ENCODE measurements at regions not wholly inside any gene's neighbourhood (a gene's known extent, or its start where the extent isn't known, plus 50 kb on each side); places are given as distances from the start of the nearest gene placed in this dataset.

DNA sequence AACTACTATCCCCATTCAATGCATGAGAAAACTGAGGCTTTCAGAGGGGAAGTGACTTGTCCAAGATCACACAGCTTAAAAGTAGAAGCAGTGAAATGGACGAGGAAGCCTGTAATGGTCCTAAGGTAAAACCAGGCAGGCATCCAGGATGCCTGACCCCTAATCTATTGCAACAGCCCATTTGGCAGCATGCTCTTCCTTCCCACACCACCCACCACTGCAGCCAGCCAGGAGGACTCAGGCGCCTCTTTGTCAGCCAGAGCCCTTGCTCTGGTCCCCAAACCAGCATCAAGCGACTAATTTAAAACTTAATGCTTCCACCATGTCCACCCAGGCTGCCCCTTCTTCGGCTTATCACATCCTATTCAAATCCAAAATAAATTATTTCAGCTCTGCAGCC lies 541.6 kb downstream of the CDK5RAP2 start:
- TF ChIP-seq, protein P1, sequence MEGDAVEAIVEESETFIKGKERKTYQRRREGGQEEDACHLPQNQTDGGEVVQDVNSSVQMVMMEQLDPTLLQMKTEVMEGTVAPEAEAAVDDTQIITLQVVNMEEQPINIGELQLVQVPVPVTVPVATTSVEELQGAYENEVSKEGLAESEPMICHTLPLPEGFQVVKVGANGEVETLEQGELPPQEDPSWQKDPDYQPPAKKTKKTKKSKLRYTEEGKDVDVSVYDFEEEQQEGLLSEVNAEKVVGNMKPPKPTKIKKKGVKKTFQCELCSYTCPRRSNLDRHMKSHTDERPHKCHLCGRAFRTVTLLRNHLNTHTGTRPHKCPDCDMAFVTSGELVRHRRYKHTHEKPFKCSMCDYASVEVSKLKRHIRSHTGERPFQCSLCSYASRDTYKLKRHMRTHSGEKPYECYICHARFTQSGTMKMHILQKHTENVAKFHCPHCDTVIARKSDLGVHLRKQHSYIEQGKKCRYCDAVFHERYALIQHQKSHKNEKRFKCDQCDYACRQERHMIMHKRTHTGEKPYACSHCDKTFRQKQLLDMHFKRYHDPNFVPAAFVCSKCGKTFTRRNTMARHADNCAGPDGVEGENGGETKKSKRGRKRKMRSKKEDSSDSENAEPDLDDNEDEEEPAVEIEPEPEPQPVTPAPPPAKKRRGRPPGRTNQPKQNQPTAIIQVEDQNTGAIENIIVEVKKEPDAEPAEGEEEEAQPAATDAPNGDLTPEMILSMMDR (IDR thresholded peaks at IDR 0.05), result no peak
- TF ChIP-seq POLR2A (IDR thresholded peaks at IDR 0.05) (no peak), POLR2AphosphoS5 (IDR thresholded peaks at IDR 0.05) (no peak), EP300 (IDR thresholded peaks at IDR 0.05; ENCODE audit: low read depth) (no peak)
